Right lobe of liver (tissue), 6 donors: ENCODE measurements at regions not wholly inside any gene's neighbourhood (a gene's known extent, or its start where the extent isn't known, plus 50 kb on each side); places are given as distances from the start of the nearest gene placed in this dataset.

ENCODE experiments used
- ATAC-seq, 4 donors: fragments of 200-7000 bp; cut with Tn5 transposase; one replicate each; pipeline ENCODE4 v1.9.1; 2020; ENCODE audit warnings: mild to moderate bottlenecking in 4 of 4, moderate library complexity in 4 of 4
- DNase-seq, 3 donors: peaks; one replicate each; pipeline ENCODE4 v3.0.0-alpha.2; 2020
- H3K27ac ChIP-seq, 3 donors: fragments of 200-600 bp; one replicate each; pipeline ENCODE4 v1.8.0; 2022
- H3K27me3 ChIP-seq, 2 donors: fragments of 200-600 bp; one replicate each; pipeline ENCODE4 v1.8.0; 2022
- H3K36me3 ChIP-seq, 4 donors: fragments of 200-600 bp; sonication (generic) in 1 of 4; one replicate each; pipeline versions ENCODE4 v1.5.1 to v1.8.0; 2017 to 2022; ENCODE audit warnings: control low read depth in 1 of 4
- H3K4me1 ChIP-seq, 4 donors: fragments of 200-600 bp; sonication (generic) in 1 of 4; one replicate each; pipeline versions ENCODE4 v1.5.1 to v1.8.0; 2017 to 2022; ENCODE audit warnings: control low read depth in 1 of 4
- H3K4me3 ChIP-seq, 3 donors: fragments of 200-600 bp; one replicate each; pipeline ENCODE4 v1.8.0; 2022
- H3K9me3 ChIP-seq, 4 donors: fragments of 200-600 bp; sonication (generic) in 1 of 4; one replicate each; pipeline versions ENCODE4 v1.5.1 to v1.8.0; 2017 to 2022; ENCODE audit warnings: control low read depth in 1 of 4
- CTCF ChIP-seq, 4 donors: fragments of 200-600 bp in 3 of 4; fragments of 450-650 bp in 1 of 4; IDR thresholded peaks; one replicate each; pipeline versions ENCODE4 v1.5.1 to v1.8.0; 2016 to 2022; ENCODE audit warnings: antibody characterized with exemption in 4 of 4, mild to moderate bottlenecking in 2 of 4
- POLR2A ChIP-seq: fragments of 450-650 bp; IDR thresholded peaks from one replicate; pipeline ENCODE4 v1.6.1; 2017; ENCODE audit warnings: antibody characterized with exemption, mild to moderate bottlenecking
- WGBS: methylation state at CpG from one replicate; pipeline ENCODE4 v1.1.6; 2018; ENCODE audit warnings: low coverage, low lambda C conversion rate; ENCODE audit not compliant: insufficient coverage; ENCODE audit errors: missing lambda C conversion rate; 5-methylcytosine and 5-hydroxymethylcytosine counted together
- intact Hi-C, 2 donors: fragments of 100-400 bp; cut with DNase I; formaldehyde crosslinking; loops; one replicate each; pipeline versions ENCODE4 v1.11.2 to v1.14.1; 2022
- donor health status: DM: no; HTN: yes; CAD: no.
- donor health status: DM: no; HTN: no; CAD: no.
- donor health status: DM: no; HTN: no; CAD: no.
- donor health status: DM: no; HTN: yes; CAD: no.
- donor health status: DM: no; HTN: yes; CAD: no.

GRCh38 chrY:19148783-19149182 lies 375.2 kb upstream of the HSFY2 start:
- Histone ChIP-seq H3K9me3 (no peaks in the 10 kb centered on the region), H3K27me3 (no peaks in the 10 kb centered on the region), H3K36me3 (no peaks in the 10 kb centered on the region), H3K4me3 (no peak overlapping the region), H3K4me1 (no peaks in the 10 kb centered on the region), H3K27ac (no peak overlapping the region)
- no peak for ATAC-seq
- intact Hi-C loops = no loop called here
- TF ChIP-seq CTCF (IDR thresholded peaks at IDR 0.05) = no peak
- no peak for TF ChIP-seq POLR2A
- WGBS = no CpG with 5 or more reads among the region's 4 CpGs
- no peak for DNase-seq

GRCh38 chrY:19146296-19146695 lies 372.8 kb upstream of the HSFY2 start:
- no peak for ATAC-seq
- no peaks in the 10 kb centered on the region for H3K27me3 ChIP-seq
- no CpG with 5 or more reads among the region's 1 CpG for WGBS
- H3K36me3 ChIP-seq = no peaks in the 10 kb centered on the region
- intact Hi-C loops = no loop called here
- TF ChIP-seq CTCF (IDR thresholded peaks at IDR 0.05) (no peak), POLR2A (no peak)
- H3K4me3 ChIP-seq = no peak overlapping the region
- H3K4me1 ChIP-seq = no peaks in the 10 kb centered on the region
- H3K27ac ChIP-seq = no peak overlapping the region
- DNase-seq = no peak
- H3K9me3 ChIP-seq = no peaks in the 10 kb centered on the region

- Histone ChIP-seq H3K27ac (no peak overlapping the region), H3K36me3 (no peaks in the 10 kb centered on the region), H3K4me1 (no peaks in the 10 kb centered on the region), H3K9me3 (no peaks in the 10 kb centered on the region), H3K27me3 (no peaks in the 10 kb centered on the region), H3K4me3 (no peak overlapping the region)
- ATAC-seq = no peak
- no peak for DNase-seq
- no CpG with 5 or more reads among the region's 4 CpGs for WGBS
- TF ChIP-seq CTCF (IDR thresholded peaks at IDR 0.05) (no peak), POLR2A (no peak)
- intact Hi-C loops = no loop called here
Measured at GRCh38 chrY:19142093-19142492, 368.6 kb upstream of the HSFY2 start.

- intact Hi-C loops = no loop called here
Measured at GRCh38 chrY:19140285-19140920, 366.9 kb upstream of the HSFY2 start.

More at GRCh38 chrY:19140285-19140920, 366.9 kb upstream of the HSFY2 start:
- Histone ChIP-seq H3K9me3 (no peaks in the 10 kb centered on the region), H3K4me1 (no peaks in the 10 kb centered on the region), H3K36me3 (no peaks in the 10 kb centered on the region), H3K4me3 (no peak overlapping the region), H3K27ac (no peak overlapping the region), H3K27me3 (no peaks in the 10 kb centered on the region)
- no CpG with 5 or more reads among the region's 5 CpGs for WGBS
- DNase-seq (no peak), ATAC-seq (no peak)
- no peak for TF ChIP-seq POLR2A
- no peak for TF ChIP-seq CTCF (IDR thresholded peaks at IDR 0.05)
